ENCODE measurements at regions not wholly inside any gene's neighbourhood (a gene's known extent, or its start where the extent isn't known, plus 50 kb on each side); places are given as distances from the start of the nearest gene placed in this dataset.
A peak's percentile ranks its signal among the peaks of the same experiment; 100 is the strongest.

GRCh38 chr1:60983701-60984061, 98.7 kb upstream of the NFIA start:
- no peak for DNase-seq (ENCODE audit: low read depth, low spot score)
- H3K9ac ChIP-seq (ENCODE audit: insufficient read length, low read depth) = no peak overlapping the region
- no peaks in the 10 kb centered on the region for H3K9me3 ChIP-seq (ENCODE audit: insufficient read depth, low read length)
- H3K27me3 ChIP-seq (ENCODE audit: insufficient read depth, insufficient read length) = no peaks in the 10 kb centered on the region
- H3K4me3 ChIP-seq (ENCODE audit: insufficient read length, low read depth) = no peak overlapping the region
- no peaks in the 10 kb centered on the region for H3K36me3 ChIP-seq (ENCODE audit: insufficient read depth, insufficient read length, low read length)
- TF ChIP-seq YY1 (IDR thresholded peaks at IDR 0.05; ENCODE audit: insufficient read depth, insufficient read length) (no peak), ZNF274 (IDR thresholded peaks at IDR 0.05; ENCODE audit: low read depth, low read length) (no peak), SUZ12 (IDR thresholded peaks at IDR 0.05; ENCODE audit: extremely low read depth, insufficient read depth, insufficient read length) (no peak)
- H3K4me1 ChIP-seq (ENCODE audit: insufficient read depth, insufficient read length) = no peaks in the 10 kb centered on the region

GRCh38 chr1:60982539-60982938, 99.8 kb upstream of the NFIA start:
- Histone ChIP-seq H3K9me3 (ENCODE audit: insufficient read depth, low read length) (no peaks in the 10 kb centered on the region), H3K4me3 (ENCODE audit: insufficient read length, low read depth) (no peak overlapping the region), H3K9ac (ENCODE audit: insufficient read length, low read depth) (no peak overlapping the region), H3K36me3 (ENCODE audit: insufficient read depth, insufficient read length, low read length) (no peaks in the 10 kb centered on the region), H3K4me1 (ENCODE audit: insufficient read depth, insufficient read length) (no peaks in the 10 kb centered on the region), H3K27me3 (ENCODE audit: insufficient read depth, insufficient read length) (no peaks in the 10 kb centered on the region)
- TF ChIP-seq SUZ12 (IDR thresholded peaks at IDR 0.05; ENCODE audit: extremely low read depth, insufficient read depth, insufficient read length) = no peak
- no peak for TF ChIP-seq YY1 (IDR thresholded peaks at IDR 0.05; ENCODE audit: insufficient read depth, insufficient read length)
- TF ChIP-seq ZNF274 (IDR thresholded peaks at IDR 0.05; ENCODE audit: low read depth, low read length) = no peak
- no peak for DNase-seq (ENCODE audit: low read depth, low spot score)

- Histone ChIP-seq H3K4me3 (ENCODE audit: insufficient read length, low read depth) (no peak overlapping the region), H3K4me1 (ENCODE audit: insufficient read depth, insufficient read length) (no peaks in the 10 kb centered on the region), H3K9me3 (ENCODE audit: insufficient read depth, low read length) (no peaks in the 10 kb centered on the region), H3K9ac (ENCODE audit: insufficient read length, low read depth) (no peak overlapping the region), H3K36me3 (ENCODE audit: insufficient read depth, insufficient read length, low read length) (no peaks in the 10 kb centered on the region), H3K27me3 (ENCODE audit: insufficient read depth, insufficient read length) (no peaks in the 10 kb centered on the region)
- DNase-seq (ENCODE audit: low read depth, low spot score) = no peak
- TF ChIP-seq ZNF274 (IDR thresholded peaks at IDR 0.05; ENCODE audit: low read depth, low read length) (no peak), SUZ12 (IDR thresholded peaks at IDR 0.05; ENCODE audit: extremely low read depth, insufficient read depth, insufficient read length) (no peak), YY1 (IDR thresholded peaks at IDR 0.05; ENCODE audit: insufficient read depth, insufficient read length) (no peak)
Measured at GRCh38 chr1:60981357-60981756, 101.0 kb upstream of the NFIA start.

- H3K4me3 ChIP-seq (ENCODE audit: insufficient read length, low read depth) = no peak overlapping the region
- no peaks in the 10 kb centered on the region for H3K36me3 ChIP-seq (ENCODE audit: insufficient read depth, insufficient read length, low read length)
- no peak overlapping the region for H3K9ac ChIP-seq (ENCODE audit: insufficient read length, low read depth)
- H3K9me3 ChIP-seq (ENCODE audit: insufficient read depth, low read length) = no peaks in the 10 kb centered on the region
- TF ChIP-seq YY1 (IDR thresholded peaks at IDR 0.05; ENCODE audit: insufficient read depth, insufficient read length) (no peak), ZNF274 (IDR thresholded peaks at IDR 0.05; ENCODE audit: low read depth, low read length) (no peak), SUZ12 (IDR thresholded peaks at IDR 0.05; ENCODE audit: extremely low read depth, insufficient read depth, insufficient read length) (no peak)
- H3K27me3 ChIP-seq (ENCODE audit: insufficient read depth, insufficient read length) = no peaks in the 10 kb centered on the region
- DNase-seq (ENCODE audit: low read depth, low spot score) = peak; percentile 20
- no peaks in the 10 kb centered on the region for H3K4me1 ChIP-seq (ENCODE audit: insufficient read depth, insufficient read length)
Measured at GRCh38 chr1:60978421-60979357, 103.7 kb upstream of the NFIA start.

GRCh38 chr1:60977661-60978060, 104.7 kb upstream of the NFIA start:
- Histone ChIP-seq H3K9ac (ENCODE audit: insufficient read length, low read depth) (no peak overlapping the region), H3K9me3 (ENCODE audit: insufficient read depth, low read length) (no peaks in the 10 kb centered on the region), H3K27me3 (ENCODE audit: insufficient read depth, insufficient read length) (no peaks in the 10 kb centered on the region), H3K4me1 (ENCODE audit: insufficient read depth, insufficient read length) (no peaks in the 10 kb centered on the region), H3K4me3 (ENCODE audit: insufficient read length, low read depth) (no peak overlapping the region), H3K36me3 (ENCODE audit: insufficient read depth, insufficient read length, low read length) (no peaks in the 10 kb centered on the region)
- DNase-seq (ENCODE audit: low read depth, low spot score) = no peak
- TF ChIP-seq ZNF274 (IDR thresholded peaks at IDR 0.05; ENCODE audit: low read depth, low read length) = no peak
- no peak for TF ChIP-seq YY1 (IDR thresholded peaks at IDR 0.05; ENCODE audit: insufficient read depth, insufficient read length)
- no peak for TF ChIP-seq SUZ12 (IDR thresholded peaks at IDR 0.05; ENCODE audit: extremely low read depth, insufficient read depth, insufficient read length)

- Histone ChIP-seq H3K9ac (ENCODE audit: insufficient read length, low read depth) (no peak overlapping the region), H3K36me3 (ENCODE audit: insufficient read depth, insufficient read length, low read length) (no peaks in the 10 kb centered on the region), H3K4me3 (ENCODE audit: insufficient read length, low read depth) (no peak overlapping the region), H3K27me3 (ENCODE audit: insufficient read depth, insufficient read length) (peaks cover 5% of the 10 kb centered on the region), H3K9me3 (ENCODE audit: insufficient read depth, low read length) (no peaks in the 10 kb centered on the region), H3K4me1 (ENCODE audit: insufficient read depth, insufficient read length) (peaks cover 3% of the 10 kb centered on the region)
- DNase-seq (ENCODE audit: low read depth, low spot score) = peak; percentile 15
- TF ChIP-seq ZNF274 (IDR thresholded peaks at IDR 0.05; ENCODE audit: low read depth, low read length) (no peak), SUZ12 (IDR thresholded peaks at IDR 0.05; ENCODE audit: extremely low read depth, insufficient read depth, insufficient read length) (no peak), YY1 (IDR thresholded peaks at IDR 0.05; ENCODE audit: insufficient read depth, insufficient read length) (no peak)
Measured at GRCh38 chr1:60974524-60975372, 107.6 kb upstream of the NFIA start.

GRCh38 chr1:60973668-60974067, 108.7 kb upstream of the NFIA start:
- H3K27me3 ChIP-seq (ENCODE audit: insufficient read depth, insufficient read length) = peaks cover 5% of the 10 kb centered on the region
- H3K36me3 ChIP-seq (ENCODE audit: insufficient read depth, insufficient read length, low read length) = no peaks in the 10 kb centered on the region
- H3K4me1 ChIP-seq (ENCODE audit: insufficient read depth, insufficient read length) = peaks cover 3% of the 10 kb centered on the region
- TF ChIP-seq ZNF274 (IDR thresholded peaks at IDR 0.05; ENCODE audit: low read depth, low read length) (no peak), YY1 (IDR thresholded peaks at IDR 0.05; ENCODE audit: insufficient read depth, insufficient read length) (no peak), SUZ12 (IDR thresholded peaks at IDR 0.05; ENCODE audit: extremely low read depth, insufficient read depth, insufficient read length) (no peak)
- H3K9me3 ChIP-seq (ENCODE audit: insufficient read depth, low read length) = no peaks in the 10 kb centered on the region
- H3K4me3 ChIP-seq (ENCODE audit: insufficient read length, low read depth) = no peak overlapping the region
- H3K9ac ChIP-seq (ENCODE audit: insufficient read length, low read depth) = no peak overlapping the region
- DNase-seq (ENCODE audit: low read depth, low spot score) = no peak
